NCI-H2196 treated with DMSO at 0.1 percent for 48 hours (cell line): ENCODE measurements at regions not wholly inside any gene's neighbourhood (a gene's known extent, or its start where the extent isn't known, plus 50 kb on each side); places are given as distances from the start of the nearest gene placed in this dataset.

Experiments
- DNase-seq: peaks from one replicate; lab custom pipeline; 2025; ENCODE audit not compliant: unreplicated experiment; lab: John Stamatoyannopoulos, UW

DNA sequence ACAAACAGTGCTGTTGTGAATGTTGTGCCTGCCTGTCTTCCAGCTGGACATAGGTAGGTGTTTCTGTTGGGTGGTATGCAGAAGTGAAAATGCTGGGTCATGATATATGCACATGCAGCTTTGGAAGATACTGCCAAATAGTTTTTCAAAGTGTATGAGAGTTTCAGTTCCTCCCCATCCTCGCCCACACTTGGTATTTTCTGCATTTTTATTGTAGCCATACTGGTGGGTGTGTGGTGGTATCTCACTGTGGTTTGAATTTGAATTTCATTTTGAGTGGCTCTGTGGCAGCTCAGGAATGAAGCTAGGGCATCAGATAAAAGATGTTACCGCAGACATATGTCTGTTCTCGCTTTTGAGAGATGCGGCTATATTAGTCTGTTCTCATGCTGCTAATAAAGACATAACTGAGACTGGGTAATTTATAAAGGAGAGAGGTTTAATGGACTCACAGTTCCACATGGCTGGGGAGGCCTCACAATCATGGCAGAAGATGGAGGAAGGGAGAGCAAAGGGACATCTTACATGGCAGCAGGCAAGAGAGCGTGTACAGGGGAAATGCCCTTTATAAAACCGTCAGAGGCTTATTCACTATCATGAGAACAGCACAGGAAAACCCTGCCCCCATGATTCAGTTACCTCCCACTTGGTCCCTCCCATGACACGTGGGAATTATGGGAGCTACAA lies 183.1 kb downstream of the CAND1 start:
- DNase-seq: no peak

DNA sequence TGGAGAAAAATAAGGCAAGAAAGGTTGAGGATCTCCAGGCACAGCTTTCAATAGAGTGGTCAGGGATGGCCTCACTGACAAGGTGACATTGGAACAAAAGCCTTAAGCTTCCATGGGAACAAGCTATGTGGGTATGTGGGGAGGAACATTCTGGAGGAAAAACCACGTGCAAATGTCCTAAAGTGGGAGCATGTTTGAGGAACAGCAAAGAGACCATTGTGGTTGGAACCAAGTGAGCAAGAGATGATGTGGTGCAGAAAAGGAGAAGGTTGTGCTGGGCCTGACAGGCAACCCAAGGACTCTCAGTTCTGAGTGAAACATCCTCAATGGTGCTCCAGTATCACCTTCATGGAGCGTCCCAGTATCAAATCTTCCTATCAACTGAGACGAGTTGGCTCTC lies 184.0 kb downstream of the CAND1 start:
- DNase-seq: no peak

DNA sequence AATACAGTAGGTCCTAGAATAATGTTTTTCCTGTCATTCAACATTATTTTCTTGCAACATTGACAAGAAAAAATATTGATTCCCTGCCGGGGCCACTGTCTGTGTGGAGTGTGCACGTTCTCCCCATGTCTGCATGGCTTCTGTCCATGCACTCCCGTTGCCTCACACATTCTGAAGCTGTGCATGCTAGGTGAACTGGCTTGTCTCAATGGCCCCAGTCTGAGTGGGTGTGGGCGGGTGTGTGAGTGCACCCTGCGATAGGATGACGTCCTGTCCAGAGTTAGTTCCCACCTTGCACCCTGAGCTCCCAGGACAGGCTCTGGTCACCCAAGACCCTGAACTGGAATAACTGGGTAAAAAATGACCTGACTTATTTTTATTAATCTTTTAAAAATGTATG lies 186.1 kb downstream of the CAND1 start:
- no peak for DNase-seq

DNA sequence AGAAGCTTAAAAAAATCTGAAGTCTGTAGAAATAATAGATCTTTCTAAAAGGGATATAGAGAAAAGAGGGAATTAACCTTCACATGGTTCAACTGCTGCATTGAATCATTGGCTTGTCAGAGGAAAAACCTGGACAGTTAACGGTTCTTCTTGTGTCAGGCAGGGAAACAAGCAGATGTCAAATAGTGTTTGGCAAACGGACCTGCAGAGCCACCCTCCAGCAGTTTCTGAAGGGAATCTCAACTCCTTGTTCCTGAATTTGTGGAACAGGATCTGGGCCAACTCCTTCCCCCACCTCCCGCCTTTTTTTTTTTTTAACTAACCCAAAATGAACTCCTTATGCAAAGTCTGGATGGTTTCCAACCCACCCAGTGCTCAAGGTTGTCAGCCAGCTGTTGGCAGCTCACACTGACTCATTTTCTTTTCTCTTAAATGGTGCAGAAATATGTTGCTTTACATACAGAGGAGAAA lies 187.3 kb downstream of the CAND1 start:
- DNase-seq: peak; percentile 10

DNA sequence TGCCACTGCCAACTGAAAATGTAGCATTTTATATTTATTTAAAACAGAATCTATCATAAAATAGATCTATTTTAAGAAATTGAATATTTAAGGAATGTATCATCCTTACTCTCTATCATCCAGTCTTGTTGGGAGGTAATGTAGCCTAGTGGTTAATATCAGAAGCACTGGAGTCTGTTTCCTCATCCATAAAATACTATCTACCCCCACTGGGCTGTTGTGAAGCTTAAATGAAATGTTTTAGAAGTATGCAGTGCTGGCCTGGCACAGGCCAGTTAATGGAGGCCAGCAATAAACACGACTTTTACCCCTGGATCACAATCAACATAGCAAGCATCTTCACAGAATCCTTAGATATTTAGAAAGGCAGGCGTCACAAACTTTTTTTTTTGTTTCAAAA lies 188.0 kb downstream of the CAND1 start:
- DNase-seq: no peak

DNA sequence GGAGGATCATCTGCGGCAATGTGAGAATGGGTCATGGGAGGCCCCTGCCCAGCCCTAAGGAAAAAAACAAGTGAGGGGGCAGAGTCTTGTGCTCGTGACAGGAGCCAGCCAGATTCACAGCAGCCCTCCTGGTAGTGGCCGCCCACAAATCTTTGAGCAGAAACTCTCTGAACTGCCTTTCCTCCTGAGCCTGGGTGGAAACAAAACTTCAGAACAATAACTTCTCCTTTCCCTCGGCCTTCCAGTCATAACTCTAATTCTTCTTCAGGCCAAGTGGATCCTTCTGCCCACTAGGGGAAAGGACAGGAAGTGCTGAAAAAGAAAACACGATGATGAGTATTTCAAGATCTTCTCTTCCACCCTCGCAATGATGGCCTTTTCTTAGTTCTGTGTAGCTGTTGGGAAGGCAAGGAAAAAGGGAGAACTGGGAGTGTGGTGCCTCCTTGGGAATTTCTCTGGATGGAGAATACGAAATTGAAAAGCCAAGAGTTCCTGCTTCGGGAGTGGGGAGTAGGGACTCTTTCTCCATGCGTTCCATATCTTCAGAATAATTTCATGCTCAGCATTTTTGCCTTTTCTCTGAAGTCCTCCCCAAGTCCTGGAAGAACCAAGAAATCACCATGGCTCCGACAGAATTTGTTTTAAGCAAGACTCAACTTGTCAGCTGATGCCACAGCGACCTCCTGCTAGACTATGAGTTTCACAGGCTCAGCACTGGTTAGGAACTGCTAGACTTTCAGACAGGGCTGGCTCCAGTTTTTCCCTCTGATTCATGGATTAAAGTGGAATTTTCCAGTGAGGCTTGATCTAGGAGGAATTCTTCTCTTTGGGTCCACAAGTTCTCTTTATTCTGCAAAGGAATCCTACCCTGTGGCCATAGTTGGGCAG lies 188.9 kb downstream of the CAND1 start:
- no peak for DNase-seq

DNA sequence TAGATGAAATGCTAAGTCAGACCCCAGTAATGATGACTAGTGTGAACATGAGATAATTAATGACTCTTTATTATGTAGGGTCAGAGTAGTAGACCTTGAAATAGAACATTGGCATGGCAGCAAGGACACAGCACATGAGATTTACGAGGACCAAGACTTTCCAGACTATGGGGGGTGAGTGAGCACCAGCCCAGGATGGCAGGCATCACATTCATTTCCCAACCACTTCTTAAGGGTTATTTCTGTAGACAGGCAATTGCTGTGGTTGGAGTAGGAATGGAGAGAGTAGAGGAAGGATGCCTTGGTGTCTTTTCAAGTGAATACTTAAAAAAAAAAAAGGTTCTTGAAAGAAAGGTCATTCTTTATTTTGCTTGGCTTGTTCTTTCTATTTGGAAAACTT lies 189.4 kb upstream of the DYRK2 start:
- DNase-seq: no peak

DNA sequence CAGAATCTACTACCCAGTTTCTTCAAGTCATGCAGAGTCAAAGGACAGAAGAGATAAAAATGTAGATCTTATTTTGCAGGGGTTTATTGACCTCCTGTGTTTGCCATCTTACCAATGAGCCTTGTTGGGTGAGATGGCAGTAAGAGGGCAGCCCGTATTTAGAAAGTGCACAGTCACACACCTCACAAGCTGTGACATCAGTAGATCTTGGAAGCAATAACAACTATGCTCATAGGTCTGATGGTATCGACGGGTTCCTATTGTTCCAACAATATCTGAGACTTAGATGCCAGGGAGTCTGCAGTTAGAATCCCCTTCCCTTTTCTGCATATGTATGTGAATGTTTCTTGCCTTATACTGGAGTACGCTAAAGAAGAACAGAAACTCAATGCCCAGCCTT lies 189.0 kb upstream of the DYRK2 start:
- DNase-seq: no peak

DNA sequence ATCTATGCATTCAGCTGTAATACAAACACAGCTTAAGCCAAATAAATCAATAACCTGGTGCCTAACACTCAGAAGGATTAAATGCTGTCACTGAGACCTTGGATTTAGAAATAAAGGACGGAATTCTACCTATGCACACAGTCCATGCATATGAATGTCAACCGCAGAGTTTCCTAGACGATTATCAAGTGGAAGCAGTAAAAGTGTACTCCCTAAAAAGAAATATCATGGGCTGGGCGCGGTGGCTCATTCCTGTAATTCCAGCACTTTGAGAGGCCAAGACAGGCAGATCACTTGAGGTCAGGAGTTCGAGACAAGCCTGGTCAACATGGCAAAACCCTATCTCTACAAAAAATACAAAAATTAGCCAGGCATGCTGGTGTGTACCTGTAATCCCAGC lies 188.2 kb upstream of the DYRK2 start:
- no peak for DNase-seq

DNA sequence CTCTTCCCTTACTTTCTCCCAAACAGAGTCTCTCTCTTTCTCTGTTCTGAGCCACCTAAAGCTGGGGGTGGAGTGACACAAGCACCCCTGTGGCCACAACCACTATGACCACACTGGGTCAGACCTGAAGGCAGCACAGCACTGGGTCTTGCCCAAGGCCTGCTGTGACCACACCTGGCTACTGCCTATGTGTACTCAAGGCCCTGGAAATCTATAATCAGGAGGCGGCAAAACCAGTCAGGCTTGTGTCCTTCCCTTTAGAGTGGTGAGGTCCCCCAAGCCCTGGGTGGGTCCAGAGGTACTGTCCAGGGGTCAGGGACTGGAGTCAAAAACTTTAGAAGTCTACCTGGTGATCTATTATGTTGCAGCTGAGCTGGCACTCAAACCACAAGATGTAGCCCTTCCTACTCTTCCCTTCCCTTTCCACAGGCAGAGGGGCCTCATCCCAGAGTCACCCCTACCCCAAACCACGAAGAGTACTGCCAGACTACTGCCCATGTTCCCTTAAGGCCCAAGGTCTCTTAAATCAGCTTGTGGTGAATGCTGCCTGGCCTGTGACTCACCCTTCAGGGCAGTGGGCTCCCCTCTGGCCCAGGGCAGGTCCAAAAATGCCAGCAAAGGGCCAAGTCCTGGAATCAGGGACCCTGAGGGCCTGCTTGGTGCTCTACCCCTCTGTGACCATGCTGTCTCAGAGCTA lies 179.8 kb upstream of the DYRK2 start:
- no peak for DNase-seq

DNA sequence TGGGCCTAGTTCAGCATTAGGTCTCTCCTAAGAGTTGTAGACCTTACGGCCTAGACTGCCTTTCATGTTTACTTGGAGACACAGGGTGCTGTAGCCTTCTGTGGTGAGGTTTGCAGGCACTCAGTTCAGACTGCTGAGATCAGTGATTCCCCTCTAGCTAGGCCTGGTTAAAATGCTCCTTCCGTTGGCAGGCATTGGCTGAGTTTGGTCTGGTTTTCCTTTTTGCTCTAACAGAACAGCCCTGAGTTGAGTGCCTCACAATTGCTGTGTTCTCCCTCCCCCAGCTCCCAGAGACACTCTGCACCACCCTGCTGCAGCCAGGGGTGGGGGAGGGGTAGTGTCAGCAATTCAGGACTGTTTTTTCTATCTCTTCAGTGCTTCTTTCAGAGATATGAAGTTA lies 178.9 kb upstream of the DYRK2 start:
- DNase-seq: no peak

DNA sequence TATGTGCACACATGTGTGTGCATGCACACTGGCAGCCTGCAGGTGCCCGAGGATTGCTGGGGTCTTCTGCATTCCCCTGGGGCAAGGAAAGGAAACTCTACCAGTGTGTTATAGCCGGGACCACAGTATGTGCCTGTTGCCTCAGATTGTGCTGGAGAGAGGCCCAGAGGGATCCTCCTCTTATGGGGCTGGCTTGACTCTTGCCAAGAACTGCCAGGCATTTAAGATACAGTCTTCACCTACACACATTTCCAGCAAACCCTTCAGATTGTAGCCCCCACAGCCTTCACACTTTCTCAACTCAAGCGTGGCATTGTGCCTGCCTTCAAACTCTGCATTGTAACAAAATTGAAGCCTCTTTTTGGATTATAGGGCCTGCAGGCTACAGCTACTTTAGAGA lies 176.7 kb upstream of the DYRK2 start:
- no peak for DNase-seq

DNA sequence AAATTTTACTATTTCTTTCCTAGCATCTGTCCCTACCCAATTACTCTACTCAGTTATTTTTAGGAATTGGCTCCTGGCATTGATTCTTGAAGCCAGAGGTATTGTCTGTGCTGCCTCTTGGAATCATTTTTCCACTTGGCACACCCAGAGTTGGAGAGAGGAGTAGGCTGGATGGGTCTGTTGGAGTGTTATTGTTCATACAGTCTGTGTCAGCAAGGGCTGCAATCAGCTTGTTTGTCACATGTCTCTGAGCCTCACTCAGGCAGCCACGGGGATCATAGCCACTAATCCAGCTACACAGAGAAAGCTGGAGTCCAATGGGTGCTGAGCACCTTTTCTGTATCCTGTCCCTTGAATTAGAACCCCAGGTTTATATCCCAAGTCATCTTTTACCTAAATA lies 176.0 kb upstream of the DYRK2 start:
- DNase-seq: no peak

DNA sequence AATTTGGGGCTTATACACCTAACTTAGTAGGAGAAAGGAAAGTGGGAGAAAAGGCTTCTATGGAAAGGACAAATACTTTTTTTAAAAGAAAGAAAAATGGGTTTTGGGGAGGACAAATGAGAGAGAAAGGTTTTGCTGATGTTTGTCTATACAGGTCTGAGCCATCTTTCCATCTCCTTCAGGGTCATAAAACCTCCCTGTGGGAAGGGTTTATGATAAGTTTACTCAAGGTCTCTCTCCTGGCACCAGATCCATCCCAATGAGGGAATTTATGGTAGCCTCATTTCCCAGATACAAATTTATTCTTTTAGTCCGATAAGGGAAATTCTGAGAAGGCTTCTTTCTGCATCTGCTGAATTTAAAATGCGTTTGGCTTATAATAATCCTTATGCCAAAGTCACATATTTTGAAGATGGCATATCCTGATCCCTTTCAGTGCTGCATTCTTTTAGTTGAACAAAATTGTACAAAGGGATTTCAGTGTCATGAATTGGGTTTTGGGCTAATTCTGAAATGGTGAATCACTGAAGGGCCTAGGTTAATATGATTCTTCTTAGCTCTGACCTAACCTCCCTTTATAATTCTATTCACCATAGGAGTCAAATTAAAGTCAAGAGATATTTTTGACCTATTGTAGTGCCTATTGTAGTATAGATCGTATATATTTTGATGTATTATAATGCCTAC lies 173.5 kb upstream of the DYRK2 start:
- DNase-seq: no peak

DNA sequence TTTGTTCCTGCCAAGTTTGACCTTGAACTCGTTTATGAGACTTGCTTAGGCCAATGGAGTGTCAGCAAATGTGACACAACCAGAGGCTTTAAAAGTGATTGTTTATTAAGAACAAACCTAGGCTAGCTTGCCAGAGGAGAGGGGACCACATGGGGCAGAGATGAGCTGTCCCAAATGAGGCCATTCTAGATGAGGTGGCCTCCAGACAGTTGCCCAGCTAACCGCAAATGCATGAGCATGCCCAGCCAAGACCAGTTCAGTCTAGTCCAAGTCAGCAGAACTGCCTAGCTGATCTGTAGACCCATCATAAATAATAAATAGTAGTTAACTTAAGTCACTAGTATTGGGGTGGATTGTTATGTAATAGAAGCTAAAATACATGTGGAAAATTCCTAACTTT lies 172.8 kb upstream of the DYRK2 start:
- DNase-seq: no peak

DNA sequence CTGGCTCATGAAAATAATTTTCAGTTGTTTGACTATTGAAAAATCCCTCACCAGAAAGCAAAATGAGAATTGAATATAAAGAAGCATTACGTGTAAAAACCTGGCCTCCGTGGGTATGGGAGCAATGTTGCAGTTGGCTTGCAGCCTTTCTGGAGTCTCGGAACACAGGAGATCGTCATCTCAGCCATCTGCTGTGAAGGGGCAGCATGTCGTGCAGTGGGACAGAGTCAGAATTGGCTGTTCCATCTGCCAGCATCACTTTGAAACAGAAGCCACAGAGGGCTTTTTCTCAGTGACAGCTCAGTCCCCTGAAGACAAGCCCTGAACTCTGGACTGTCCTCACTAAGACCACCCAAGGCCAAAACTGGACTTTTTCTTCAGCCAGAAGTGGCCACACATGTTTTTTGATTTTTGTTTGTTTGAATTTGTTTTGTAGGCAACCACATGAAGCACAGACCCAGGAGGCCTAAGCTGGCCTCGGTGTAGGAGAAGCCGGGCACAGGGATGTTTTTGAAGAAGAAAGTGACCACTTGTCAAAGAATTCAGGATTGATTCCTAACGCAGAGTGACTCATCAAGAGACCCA lies 170.8 kb upstream of the DYRK2 start:
- DNase-seq: no peak

DNA sequence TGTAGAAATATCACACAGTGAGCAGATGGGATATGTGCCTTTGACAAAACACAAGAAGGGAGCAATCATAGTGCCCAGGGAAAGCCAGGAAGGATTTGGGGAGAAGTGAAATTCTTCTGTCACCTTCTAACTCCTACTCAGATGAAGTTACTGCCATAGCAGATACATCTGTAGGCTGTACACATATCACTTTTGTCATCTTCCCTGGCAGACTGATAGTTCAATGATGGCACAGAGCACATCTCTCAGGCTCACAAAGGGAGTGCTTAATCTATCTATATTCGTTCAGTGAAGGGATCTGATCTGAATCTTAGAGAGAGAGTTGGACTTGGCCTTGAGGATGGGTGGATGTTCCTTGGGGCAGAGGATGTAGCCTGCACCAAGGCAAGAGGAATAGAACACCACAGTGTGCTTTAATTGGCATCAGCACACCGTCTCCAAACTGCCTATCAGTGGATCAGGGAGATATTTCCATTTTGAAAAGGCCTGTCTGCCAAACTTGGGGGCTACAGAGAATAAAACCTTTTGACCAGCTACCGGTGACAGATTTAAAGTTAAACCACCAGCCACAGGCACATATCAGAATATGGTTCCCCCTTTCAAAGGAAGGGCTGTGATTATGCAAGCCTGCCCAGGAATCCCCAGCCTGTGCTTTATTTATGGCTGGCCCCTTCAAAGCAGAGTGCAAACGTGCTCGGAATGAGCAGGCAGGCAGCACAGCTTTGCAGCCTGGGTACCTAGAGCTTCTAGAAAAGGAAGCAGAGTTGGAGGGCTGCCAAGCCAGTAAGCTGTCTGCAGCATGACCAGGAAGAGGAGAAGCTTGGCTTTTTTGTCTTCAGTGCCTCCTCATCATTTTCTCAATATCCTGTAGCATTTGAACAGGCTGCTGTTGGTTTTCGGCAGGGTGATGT lies 165.5 kb upstream of the DYRK2 start:
- DNase-seq: peak; percentile 16

DNA sequence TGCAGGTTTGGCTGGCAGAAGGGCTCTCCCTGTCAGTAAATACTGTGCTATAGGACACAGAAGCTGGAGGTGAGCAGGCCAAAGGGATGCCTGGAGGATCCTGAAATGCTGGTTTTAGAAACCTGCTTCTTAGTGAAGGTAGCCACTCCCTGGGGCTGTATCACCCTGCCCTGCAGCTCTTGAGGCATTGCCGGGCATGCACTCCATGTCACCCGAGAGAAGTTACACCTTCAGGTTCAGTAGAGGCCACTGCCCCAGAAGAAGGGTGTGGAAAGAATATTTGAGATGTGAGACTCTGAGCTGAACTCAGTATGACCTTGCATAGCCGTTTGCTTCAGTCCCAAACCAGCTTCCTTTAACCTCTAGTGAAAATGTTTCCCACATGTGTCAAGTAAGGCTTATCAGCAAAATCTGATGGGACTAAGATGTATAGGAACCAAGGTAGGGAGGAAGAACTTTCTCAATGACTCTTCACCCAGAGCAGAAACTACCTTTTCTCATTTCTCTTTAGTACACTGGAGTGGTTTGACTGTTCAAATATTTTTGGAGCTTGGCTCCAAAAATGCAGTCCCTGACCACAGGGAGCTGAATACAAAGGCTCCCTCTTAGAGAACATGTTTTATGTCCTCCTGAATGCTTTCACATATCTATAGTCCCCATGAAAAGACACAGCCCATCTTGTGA lies 164.5 kb upstream of the DYRK2 start:
- no peak for DNase-seq

DNA sequence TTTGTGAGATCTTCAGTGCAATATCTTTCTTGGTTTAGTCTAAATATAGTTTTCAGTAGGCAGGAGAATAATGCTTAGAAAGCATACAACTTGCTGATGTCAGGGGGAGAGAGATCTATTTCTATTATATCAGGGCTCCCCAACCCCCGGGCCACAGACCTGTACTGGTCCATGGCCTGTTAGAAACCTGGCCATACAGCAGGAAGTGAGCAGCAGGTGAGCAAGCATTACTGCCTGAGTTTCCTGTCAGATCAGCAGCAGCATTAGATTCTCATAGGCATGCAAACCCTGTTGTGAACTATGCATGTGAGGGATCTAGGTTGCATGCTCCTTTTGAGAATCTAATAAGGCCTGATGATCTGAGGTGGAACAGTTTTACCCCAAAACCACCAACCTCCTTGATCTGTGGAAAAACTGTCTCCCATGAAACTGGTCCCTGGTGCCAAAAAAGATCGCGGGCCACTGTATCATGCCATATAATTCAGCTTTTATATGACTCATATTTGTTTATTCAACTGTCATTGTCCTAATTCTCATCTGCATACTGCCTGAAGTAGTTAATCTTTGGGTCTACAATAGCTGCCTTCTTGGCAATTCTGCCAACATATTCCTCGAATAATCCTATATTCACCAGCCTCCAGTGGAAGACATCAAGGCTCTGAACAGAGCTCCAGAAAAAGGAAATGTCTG lies 163.6 kb upstream of the DYRK2 start:
- DNase-seq: no peak
